Neural cell (in vitro differentiated cells): ENCODE measurements at regions not wholly inside any gene's neighbourhood (a gene's known extent, or its start where the extent isn't known, plus 50 kb on each side); places are given as distances from the start of the nearest gene placed in this dataset.

Experiments used
- CTCF ChIP-seq: fragments of 450-650 bp; IDR thresholded peaks from 2 replicates; pipeline ENCODE4 v1.5.1; 2014; ENCODE audit warnings: antibody characterized with exemption, mild to moderate bottlenecking, moderate library complexity; ENCODE audit not compliant: poor library complexity, severe bottlenecking
- EZH2 ChIP-seq: fragments of 200-600, 300-800 bp; shearing (Covaris generic), sonication (generic); IDR thresholded peaks from 2 replicates; pipeline ENCODE4 v1.6.1; 2014; ENCODE audit warnings: antibody characterized with exemption, low read length, borderline replicate concordance, mild to moderate bottlenecking; ENCODE audit not compliant: insufficient read depth, poor library complexity, severe bottlenecking

GRCh38 chr9:90697808-90698207, 55.2 kb upstream of the DIRAS2 start:
- TF ChIP-seq CTCF (no peak), EZH2 (no peak)
